Aorta (tissue), 5 donors: ENCODE measurements at regions not wholly inside any gene's neighbourhood (a gene's known extent, or its start where the extent isn't known, plus 50 kb on each side); places are given as distances from the start of the nearest gene placed in this dataset.

ENCODE experiments used
- ATAC-seq: fragments of 200-7000 bp; cut with Tn5 transposase; one replicate; pipeline ENCODE4 v1.9.1; 2022; ENCODE audit warnings: moderate library complexity; ENCODE audit not compliant: low FRiP score
- DNase-seq, 2 donors: peaks; one replicate each; pipeline ENCODE4 v3.0.0-alpha.2; 2020
- H3K27ac ChIP-seq, 2 donors: one replicate each; pipeline ENCODE4 v1.5.1; 2013; ENCODE audit warnings: low read length in 2 of 2, mild to moderate bottlenecking in 2 of 2, moderate library complexity in 2 of 2, control low read depth in 1 of 2, inconsistent platforms in 1 of 2, low read depth in 1 of 2
- H3K27me3 ChIP-seq, 2 donors: one replicate each; pipeline ENCODE4 v1.6.1; 2013; ENCODE audit warnings: control low read depth in 1 of 2, low read length in 1 of 2, mild to moderate bottlenecking in 1 of 2, moderate library complexity in 1 of 2; ENCODE audit not compliant: insufficient read depth in 2 of 2, control insufficient read depth in 1 of 2
- H3K36me3 ChIP-seq, 2 donors: one replicate each; pipeline ENCODE4 v1.6.1; 2013; ENCODE audit warnings: control low read depth in 1 of 2, low read length in 1 of 2, mild to moderate bottlenecking in 1 of 2; ENCODE audit not compliant: insufficient read depth in 2 of 2, control insufficient read depth in 1 of 2
- H3K4me1 ChIP-seq, 2 donors: one replicate each; pipeline ENCODE4 v1.6.1; 2013; ENCODE audit warnings: low read length in 2 of 2, control low read depth in 1 of 2, mild to moderate bottlenecking in 1 of 2, moderate library complexity in 1 of 2; ENCODE audit not compliant: insufficient read depth in 2 of 2, control insufficient read depth in 1 of 2
- H3K4me3 ChIP-seq, 2 donors: one replicate each; pipeline ENCODE4 v1.5.1; 2013; ENCODE audit warnings: low read length in 2 of 2, control low read depth in 1 of 2, mild to moderate bottlenecking in 1 of 2
- H3K9me3 ChIP-seq: one replicate; pipeline ENCODE4 v1.6.1; 2013; ENCODE audit warnings: mild to moderate bottlenecking, low read length; ENCODE audit not compliant: control insufficient read depth
- WGBS, 2 donors: extraction: QIAGEN DNeasy Blood & Tissue Kit; methylation state at CpG; one replicate each; pipeline ENCODE4 v1.1.7; 2013; 5-methylcytosine and 5-hydroxymethylcytosine counted together
- intact Hi-C, 2 donors: fragments of 100-400 bp; cut with DNase I; formaldehyde crosslinking; loops; one replicate each; pipeline versions ENCODE4 v1.14.2 to v1.15.0; 2022
- donor health status: healthy with polysubstance abuse.
- donor health status: Bipolar disorder and iron deficiency.
- donor health status: DM: no; HTN: no; CAD: no.
- donor health status: DM: no; HTN: no; CAD: no.
- donor health status: DM: yes; HTN: yes; CAD: no.

DNA sequence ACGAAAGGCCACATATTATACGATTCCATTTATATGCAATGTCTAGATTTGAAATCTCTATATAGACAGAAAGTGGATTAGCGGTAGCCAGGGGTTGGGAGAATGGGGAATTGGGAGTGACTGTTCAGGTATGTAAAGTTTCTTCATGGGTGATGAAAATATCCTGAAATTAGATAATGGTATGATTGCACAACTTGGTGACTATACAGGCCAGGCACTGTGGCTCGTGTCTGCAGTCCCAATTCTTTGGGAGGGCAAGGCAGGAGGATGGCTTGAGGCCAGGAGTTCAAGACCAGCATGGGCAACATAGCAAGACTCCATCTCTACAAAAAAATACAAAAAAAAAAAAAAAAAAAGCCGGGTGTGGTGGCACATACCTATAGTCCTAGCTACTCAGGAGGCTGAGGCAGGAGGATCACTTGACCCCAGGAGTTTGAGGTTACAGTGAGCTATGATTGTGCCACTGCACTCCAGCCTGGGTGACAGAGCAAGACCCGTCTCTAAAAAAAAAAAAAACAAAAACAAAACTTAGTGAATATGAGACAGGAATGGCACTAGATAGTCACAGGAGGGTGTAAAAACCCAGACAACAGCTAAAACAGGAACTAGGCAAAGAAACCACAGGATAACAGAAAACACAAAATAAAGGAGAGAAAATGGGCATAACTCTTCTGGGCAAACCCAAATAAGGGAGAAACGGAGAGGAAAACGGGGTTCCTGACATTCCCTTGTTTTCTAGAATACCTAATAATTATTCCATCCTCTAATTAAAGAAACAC is 72.1 kb upstream of the ZNF618 start:
- H3K4me3 ChIP-seq: no peak overlapping the region
- no peak for DNase-seq
- H3K9me3 ChIP-seq: no peaks in the 10 kb centered on the region
- intact Hi-C loops: no loop called here
- no peak overlapping the region for H3K27ac ChIP-seq
- 82 to 84% methylated on average over 7 to 8 of the region's 8 CpGs for WGBS, 2 donors
- H3K36me3 ChIP-seq: no peaks in the 10 kb centered on the region
- no peaks in the 10 kb centered on the region for H3K4me1 ChIP-seq
- ATAC-seq: no peak
- no peaks in the 10 kb centered on the region for H3K27me3 ChIP-seq

DNA sequence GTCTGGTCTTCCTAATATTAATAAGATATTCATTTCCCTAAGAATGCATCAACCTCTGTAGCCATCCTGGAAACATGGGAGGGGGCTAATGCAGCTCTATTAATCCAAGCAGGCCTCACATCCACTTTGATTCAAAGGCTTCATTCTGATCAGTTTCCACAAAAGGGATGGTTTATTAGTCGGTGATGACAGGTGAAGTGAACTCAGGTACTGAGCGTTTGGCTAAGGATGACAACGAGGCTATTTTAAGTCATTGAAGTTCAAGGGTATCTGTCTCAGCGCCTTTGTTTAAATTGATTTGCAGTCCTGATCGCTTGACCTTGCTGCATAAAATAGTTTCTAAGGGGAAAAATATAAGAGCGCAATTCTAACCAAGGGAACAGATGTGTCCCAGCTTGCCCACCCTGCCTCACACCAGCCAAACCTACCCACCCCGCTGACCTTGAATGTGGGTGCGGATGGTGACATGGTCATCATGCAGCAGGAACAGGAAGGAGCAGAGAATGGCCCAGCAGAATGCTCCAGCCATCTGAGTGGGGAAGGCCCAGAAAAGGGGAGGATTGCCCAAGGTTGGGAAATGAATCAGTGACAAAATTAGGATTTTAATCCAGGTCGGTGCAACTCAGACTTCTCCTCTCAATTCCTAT is 70.5 kb upstream of the ZNF618 start:
- intact Hi-C loops: loop anchor here (2.0 to 5.0 kb wide), 3 partner anchors 157 to 229 kb away; no protein-coding TSS in a partner anchor
- no peaks in the 10 kb centered on the region for H3K4me1 ChIP-seq
- no peaks in the 10 kb centered on the region for H3K27me3 ChIP-seq
- H3K36me3 ChIP-seq: no peaks in the 10 kb centered on the region
- ATAC-seq: no peak
- no peaks in the 10 kb centered on the region for H3K9me3 ChIP-seq
- H3K4me3 ChIP-seq: no peak overlapping the region
- WGBS, 2 donors: 92% methylated on average over 9 of the region's 9 CpGs
- DNase-seq: no peak
- no peak overlapping the region for H3K27ac ChIP-seq

GRCh38 chr9:113807173-113808061 is 68.7 kb upstream of the ZNF618 start:
- Histone ChIP-seq H3K4me1 (no peaks in the 10 kb centered on the region), H3K9me3 (no peaks in the 10 kb centered on the region), H3K4me3 (no peak overlapping the region), H3K27me3 (no peaks in the 10 kb centered on the region), H3K27ac (peak overlapping the region in 1 of 2 donors; percentile 14), H3K36me3 (no peaks in the 10 kb centered on the region)
- 20 to 27% methylated on average over 15 of the region's 15 CpGs for WGBS, 2 donors
- intact Hi-C loops: loop anchor here (1.0 to 5.0 kb wide), 4 partner anchors 68 to 227 kb away; no protein-coding TSS in a partner anchor
- DNase-seq (peak in 1 of 2 donors; percentile 62), ATAC-seq (peak; percentile 89)

DNA sequence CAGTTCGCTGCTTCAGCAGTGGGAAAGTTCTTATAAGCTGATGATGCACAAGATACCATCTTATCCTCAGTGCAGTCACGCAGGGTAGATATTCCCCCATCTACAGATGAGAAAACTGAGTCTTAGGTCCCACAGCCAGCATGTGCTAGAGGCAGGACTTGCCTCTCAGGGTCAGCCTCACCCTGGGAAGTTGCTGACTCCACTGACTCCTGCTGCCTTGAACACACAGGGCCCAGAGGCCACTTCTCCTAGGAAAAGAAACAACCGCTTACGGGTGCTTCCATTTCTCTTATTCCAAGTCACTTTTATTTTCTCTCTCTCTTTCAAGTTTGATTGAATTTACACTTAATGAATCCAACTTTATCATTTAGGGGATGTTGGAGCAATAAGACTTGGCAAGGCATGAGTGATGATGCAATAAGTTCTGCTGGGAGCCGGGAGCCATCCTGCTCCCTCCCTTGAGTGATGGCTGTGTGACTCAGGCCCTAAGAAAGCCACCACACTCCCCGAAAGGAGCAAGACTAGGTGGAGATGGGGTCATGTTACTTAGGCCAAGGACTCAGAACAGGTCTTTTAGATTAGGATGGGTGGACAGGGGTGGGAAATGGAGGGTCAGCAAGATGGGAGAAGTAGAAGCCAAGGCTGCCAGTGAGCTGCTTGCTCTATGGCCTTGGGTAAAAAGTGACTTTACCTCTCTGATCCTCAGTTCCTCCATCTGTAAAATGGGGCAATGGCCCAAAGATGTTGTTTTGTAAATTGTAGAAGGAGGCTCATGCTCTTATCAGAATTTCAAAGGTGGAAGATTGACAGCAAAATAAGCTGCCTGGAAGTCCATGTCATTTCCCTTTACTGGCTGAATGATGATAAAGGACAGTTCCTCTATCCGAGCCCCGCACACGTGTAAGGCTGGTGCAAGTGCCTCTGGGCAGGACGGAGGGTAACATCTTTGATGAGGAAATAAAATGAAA is 67.4 kb upstream of the ZNF618 start:
- Histone ChIP-seq H3K36me3 (no peaks in the 10 kb centered on the region), H3K27ac (no peak overlapping the region), H3K27me3 (no peaks in the 10 kb centered on the region), H3K4me3 (no peak overlapping the region), H3K4me1 (no peaks in the 10 kb centered on the region), H3K9me3 (no peaks in the 10 kb centered on the region)
- 65 to 68% methylated on average over 10 of the region's 10 CpGs for WGBS, 2 donors
- ATAC-seq (peak; percentile 84), DNase-seq (peak in 1 of 2 donors; percentile 70)
- intact Hi-C loops: loop anchor here in 1 of 2 donors (5.0 kb wide), 2 partner anchors 154 to 224 kb away; no protein-coding TSS in a partner anchor

DNA sequence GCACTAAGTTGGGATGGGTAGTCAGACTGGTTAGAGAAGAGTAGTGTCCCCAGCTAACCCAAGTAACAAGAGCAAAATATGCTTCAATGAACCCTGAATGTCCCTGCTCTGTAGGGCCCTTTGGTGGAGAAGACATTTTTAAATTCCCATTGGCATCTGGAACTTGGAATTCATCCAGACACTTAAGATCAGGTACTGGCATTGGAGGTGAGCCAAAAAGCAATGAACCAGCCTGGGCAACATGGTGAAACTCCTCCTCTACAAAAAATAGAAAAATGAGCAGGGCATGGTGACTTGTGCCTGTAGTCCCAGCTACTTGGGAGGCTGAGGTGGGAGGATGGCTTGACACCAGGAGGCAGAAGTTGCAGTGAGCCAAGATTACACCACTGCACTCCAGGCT is 58.9 kb upstream of the ZNF618 start:
- intact Hi-C loops: loop anchor here in 1 of 2 donors (10.0 kb wide), 1 partner anchor 48 kb away; no protein-coding TSS in a partner anchor
- DNase-seq (no peak), ATAC-seq (no peak)
- H3K36me3 ChIP-seq: no peaks in the 10 kb centered on the region
- H3K9me3 ChIP-seq: no peaks in the 10 kb centered on the region
- no peak overlapping the region for H3K4me3 ChIP-seq
- H3K27ac ChIP-seq: no peak overlapping the region
- H3K27me3 ChIP-seq: no peaks in the 10 kb centered on the region
- no peaks in the 10 kb centered on the region for H3K4me1 ChIP-seq

GRCh38 chr9:113818391-113818790 is 57.7 kb upstream of the ZNF618 start:
- no peak for ATAC-seq
- Histone ChIP-seq H3K4me3 (no peak overlapping the region), H3K36me3 (no peaks in the 10 kb centered on the region), H3K4me1 (peaks cover 0 to under 1% of the 10 kb centered on the region in 2 donors), H3K9me3 (no peaks in the 10 kb centered on the region), H3K27ac (no peak overlapping the region), H3K27me3 (no peaks in the 10 kb centered on the region)
- intact Hi-C loops: loop anchor here in 1 of 2 donors (10.0 kb wide), 1 partner anchor 46 kb away; no protein-coding TSS in a partner anchor
- no peak for DNase-seq
- WGBS, 2 donors: 87 to 91% methylated on average over 1 of the region's 1 CpG

GRCh38 chr9:113822315-113822714 is 53.8 kb upstream of the ZNF618 start:
- intact Hi-C loops: no loop called here
- H3K36me3 ChIP-seq: no peaks in the 10 kb centered on the region
- H3K4me3 ChIP-seq: no peak overlapping the region
- ATAC-seq: no peak
- no peaks in the 10 kb centered on the region for H3K9me3 ChIP-seq
- no peak overlapping the region for H3K27ac ChIP-seq
- no peaks in the 10 kb centered on the region for H3K27me3 ChIP-seq
- 94 to 97% methylated on average over 2 of the region's 2 CpGs for WGBS, 2 donors
- no peak for DNase-seq
- peaks cover 0 to 4% of the 10 kb centered on the region in 2 donors for H3K4me1 ChIP-seq
